ENCODE measurements at regions not wholly inside any gene's neighbourhood (a gene's known extent, or its start where the extent isn't known, plus 50 kb on each side); places are given as distances from the start of the nearest gene placed in this dataset.

- TF ChIP-seq POLR2A (IDR thresholded peaks at IDR 0.05; ENCODE audit: low read length) (no peak), GATA1 (IDR thresholded peaks at IDR 0.05; ENCODE audit: low read depth, low read length) (no peak)
These were observed 71.0 kb upstream of the CYP1B1 start for GRCh38 chr2:38146907-38147307.

Measured in erythroblast (primary cell).